A673 (cell line): ENCODE measurements at regions not wholly inside any gene's neighbourhood (a gene's known extent, or its start where the extent isn't known, plus 50 kb on each side); places are given as distances from the start of the nearest gene placed in this dataset.

Source experiments
- BruUV-seq: library from RNA; stranded (reverse); fragments of 400-500 nt; replicated peaks from 2 replicates; lab custom pipeline; 2021; lab: Mats Ljungman, UMichigan
- CTCF ChIA-PET: fragments of 300-600 bp; sonication (Branson Sonifier 250); formaldehyde crosslinking; loops from one replicate; lab custom pipeline; 2022; ENCODE audit warnings: antibody characterized with exemption; lab: Charles Lee
- POLR2A ChIA-PET: fragments of 300-600 bp; sonication (Branson Sonifier 250); formaldehyde crosslinking; loops from one replicate; lab custom pipeline; 2022; ENCODE audit warnings: antibody characterized with exemption; ENCODE audit not compliant: low non-redundant PET; lab: Charles Lee
- DNase-seq: peaks from one replicate; pipeline ENCODE4 v3.0.0-alpha.2; 2015; ENCODE audit warnings: low spot score
- H3K27ac ChIP-seq: fragments of 200-600 bp; sonication (generic); 2 replicates; pipeline ENCODE4 v1.5.1; 2016; ENCODE audit warnings: mixed run types, low read depth, mild to moderate bottlenecking, mixed read lengths, antibody characterized with exemption, low read length; ENCODE audit not compliant: poor library complexity, severe bottlenecking
- H3K27me3 ChIP-seq: fragments of 200-600 bp; sonication (generic); replicated peaks from 2 replicates; pipeline ENCODE4 v1.6.1; 2017; ENCODE audit warnings: mixed run types, low read depth, mild to moderate bottlenecking, mixed read lengths, antibody characterized with exemption, low read length; ENCODE audit not compliant: insufficient read depth, poor library complexity
- H3K36me3 ChIP-seq: fragments of 200-600 bp; sonication (generic); 2 replicates; pipeline ENCODE4 v1.6.1; 2016; ENCODE audit warnings: mixed run types, mild to moderate bottlenecking, mixed read lengths, antibody characterized with exemption, low read length; ENCODE audit not compliant: insufficient read depth, poor library complexity, severe bottlenecking
- H3K4me1 ChIP-seq: fragments of 200-600 bp; sonication (generic); 2 replicates; pipeline ENCODE4 v1.6.1; 2017; ENCODE audit warnings: mixed run types, mild to moderate bottlenecking, mixed read lengths, antibody characterized with exemption, low read length; ENCODE audit not compliant: insufficient read depth, poor library complexity, severe bottlenecking
- H3K4me3 ChIP-seq: fragments of 200-600 bp; sonication (generic); 2 replicates; pipeline ENCODE4 v1.5.1; 2016; ENCODE audit warnings: low read depth, mixed run types, mild to moderate bottlenecking, mixed read lengths, low read length; ENCODE audit not compliant: poor library complexity, severe bottlenecking
- H3K9me3 ChIP-seq: fragments of 200-600 bp; sonication (generic); 2 replicates; pipeline ENCODE4 v1.6.1; 2016; ENCODE audit warnings: mixed run types, low read depth, mild to moderate bottlenecking, mixed read lengths, antibody characterized with exemption, low read length; ENCODE audit not compliant: poor library complexity, severe bottlenecking
- EZH2 ChIP-seq: fragments of 200-600 bp; sonication (generic); IDR thresholded peaks from 2 replicates; pipeline ENCODE4 v1.6.1; 2017; ENCODE audit warnings: borderline replicate concordance, low read depth, mild to moderate bottlenecking, mixed read lengths, antibody characterized with exemption, low read length; ENCODE audit not compliant: poor library complexity, severe bottlenecking
- intact Hi-C: fragments of 100-400 bp; cut with micrococcal nuclease; formaldehyde crosslinking; loops from one replicate; pipeline ENCODE4 v1.10.0; 2022; ENCODE audit not compliant: unreplicated experiment
- TF ChIP-seq, protein P1 (sequence below): fragments of 300-800, 200-600 bp; sonication (generic); conservative IDR thresholded peaks from 2 replicates; pipeline ENCODE4 v1.5.1; 2017; ENCODE audit warnings: low read depth, mild to moderate bottlenecking, antibody characterized with exemption, low read length, moderate library complexity, mixed read lengths

DNA sequence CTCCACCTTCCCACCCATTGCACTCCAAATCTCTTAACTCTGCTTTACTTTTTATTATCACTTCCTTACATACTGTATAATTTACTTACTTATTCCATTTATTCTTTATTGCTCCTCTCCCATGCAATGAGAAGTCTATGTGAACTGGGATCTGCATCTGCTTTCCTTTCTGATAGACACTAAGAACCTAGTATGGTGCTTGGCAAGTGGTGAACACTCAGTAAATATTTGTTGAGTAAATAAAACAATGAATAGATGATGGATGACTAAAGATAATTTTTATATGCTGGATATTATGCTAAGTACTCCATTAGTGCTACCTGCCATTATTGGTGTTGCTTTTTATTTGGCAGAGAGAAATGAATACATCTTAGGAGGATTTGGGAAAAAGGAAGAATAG, 151.0 kb downstream of the TPH2 start:
- ChIA-PET POLR2A (no interaction called here), CTCF (no interaction called here)
- peaks cover 9% of the 10 kb centered on the region for H3K4me1 ChIP-seq
- H3K27ac ChIP-seq: no peak overlapping the region
- no peak for TF ChIP-seq EZH2
- TF ChIP-seq, protein P1, sequence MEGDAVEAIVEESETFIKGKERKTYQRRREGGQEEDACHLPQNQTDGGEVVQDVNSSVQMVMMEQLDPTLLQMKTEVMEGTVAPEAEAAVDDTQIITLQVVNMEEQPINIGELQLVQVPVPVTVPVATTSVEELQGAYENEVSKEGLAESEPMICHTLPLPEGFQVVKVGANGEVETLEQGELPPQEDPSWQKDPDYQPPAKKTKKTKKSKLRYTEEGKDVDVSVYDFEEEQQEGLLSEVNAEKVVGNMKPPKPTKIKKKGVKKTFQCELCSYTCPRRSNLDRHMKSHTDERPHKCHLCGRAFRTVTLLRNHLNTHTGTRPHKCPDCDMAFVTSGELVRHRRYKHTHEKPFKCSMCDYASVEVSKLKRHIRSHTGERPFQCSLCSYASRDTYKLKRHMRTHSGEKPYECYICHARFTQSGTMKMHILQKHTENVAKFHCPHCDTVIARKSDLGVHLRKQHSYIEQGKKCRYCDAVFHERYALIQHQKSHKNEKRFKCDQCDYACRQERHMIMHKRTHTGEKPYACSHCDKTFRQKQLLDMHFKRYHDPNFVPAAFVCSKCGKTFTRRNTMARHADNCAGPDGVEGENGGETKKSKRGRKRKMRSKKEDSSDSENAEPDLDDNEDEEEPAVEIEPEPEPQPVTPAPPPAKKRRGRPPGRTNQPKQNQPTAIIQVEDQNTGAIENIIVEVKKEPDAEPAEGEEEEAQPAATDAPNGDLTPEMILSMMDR: no peak
- H3K4me3 ChIP-seq: no peak overlapping the region
- H3K27me3 ChIP-seq: no peaks in the 10 kb centered on the region
- BruUV-seq: no TSS peak
- no peak for DNase-seq
- H3K36me3 ChIP-seq: no peaks in the 10 kb centered on the region
- intact Hi-C loops: no loop called here
- H3K9me3 ChIP-seq: peaks cover 8% of the 10 kb centered on the region

- no peaks in the 10 kb centered on the region for H3K27me3 ChIP-seq
- H3K36me3 ChIP-seq: no peaks in the 10 kb centered on the region
- no peak overlapping the region for H3K27ac ChIP-seq
- no peak overlapping the region for H3K4me3 ChIP-seq
- no TSS peak for BruUV-seq
- H3K4me1 ChIP-seq: no peaks in the 10 kb centered on the region
- no peak for TF ChIP-seq EZH2
- TF ChIP-seq, protein P1: no peak
- POLR2A ChIA-PET: no interaction called here
- CTCF ChIA-PET: no interaction called here
- intact Hi-C loops: no loop called here
- DNase-seq: no peak
- H3K9me3 ChIP-seq: peaks cover 8% of the 10 kb centered on the region
Measured at GRCh38 chr12:72093424-72093823, 154.8 kb downstream of the TPH2 start.

- POLR2A ChIA-PET: no interaction called here
- no peaks in the 10 kb centered on the region for H3K36me3 ChIP-seq
Measured at GRCh38 chr12:72093930-72094329, 155.3 kb downstream of the TPH2 start.

More at GRCh38 chr12:72093930-72094329, 155.3 kb downstream of the TPH2 start:
- no TSS peak for BruUV-seq
- DNase-seq: no peak
- peaks cover 8% of the 10 kb centered on the region for H3K9me3 ChIP-seq
- no peak overlapping the region for H3K27ac ChIP-seq
- CTCF ChIA-PET: no interaction called here
- no peak overlapping the region for H3K4me3 ChIP-seq
- intact Hi-C loops: no loop called here
- TF ChIP-seq EZH2: no peak
- TF ChIP-seq, protein P1: no peak
- H3K27me3 ChIP-seq: no peaks in the 10 kb centered on the region
- H3K4me1 ChIP-seq: no peaks in the 10 kb centered on the region
